Stimulated activated CD4-positive, alpha-beta T cell treated with anti-CD3 and anti-CD28 coated beads, Interleukin-15, amount 100 ng/mL, for 24 hours (primary cell): ENCODE measurements at regions not wholly inside any gene's neighbourhood (a gene's known extent, or its start where the extent isn't known, plus 50 kb on each side); places are given as distances from the start of the nearest gene placed in this dataset.
"Not testable (repeated sequence)": the region's sequence is repeated elsewhere in the genome, so short reads cannot be mapped to it uniquely, and the experiment has no call there.

Experiments
- DNase-seq: peaks from one replicate; pipeline ENCODE4 v3.0.0-alpha.2; 2020

DNA sequence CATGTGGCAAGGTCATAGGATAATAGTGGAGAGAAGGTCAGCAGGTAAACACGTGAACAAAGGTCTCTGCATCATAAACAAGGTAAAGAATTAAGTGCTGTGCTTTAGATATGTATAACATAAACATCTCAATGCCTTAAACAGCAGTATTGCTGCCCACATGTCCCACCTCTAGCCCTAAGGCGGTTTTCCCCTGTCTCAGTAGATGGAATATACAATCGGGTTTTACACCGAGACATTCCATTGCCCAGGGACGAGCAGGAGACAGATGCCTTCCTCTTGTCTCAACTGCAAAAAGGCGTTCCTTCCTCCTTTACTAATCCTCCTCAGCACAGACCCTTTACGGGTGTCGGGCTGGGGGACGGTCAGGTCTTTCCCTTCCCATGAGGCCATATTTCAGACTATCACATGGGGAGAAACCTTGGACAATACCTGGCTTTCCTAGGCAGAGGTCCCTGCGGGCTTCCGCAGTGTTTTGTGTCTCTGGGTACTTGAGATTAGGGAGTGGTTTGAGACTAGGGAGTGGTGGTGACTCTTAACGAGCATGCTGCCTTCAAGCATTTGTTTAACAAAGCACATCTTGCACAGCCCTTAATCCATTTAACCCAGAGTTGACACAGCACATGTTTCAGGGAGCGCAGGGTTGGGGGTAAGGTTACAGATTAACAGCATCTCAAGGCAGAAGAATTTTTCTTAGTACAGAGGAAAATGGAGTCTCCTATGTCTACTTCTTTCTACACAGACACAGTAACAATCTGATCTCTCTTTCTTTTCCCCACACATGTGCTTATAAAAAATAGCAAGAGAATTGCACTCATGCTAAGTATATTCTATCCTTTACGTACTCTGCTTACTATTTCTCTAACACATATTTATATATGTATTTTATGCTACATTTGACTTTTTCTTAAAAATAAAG lies 347.7 kb upstream of the TMEFF2 start:
- not testable (repeated sequence) for DNase-seq

DNA sequence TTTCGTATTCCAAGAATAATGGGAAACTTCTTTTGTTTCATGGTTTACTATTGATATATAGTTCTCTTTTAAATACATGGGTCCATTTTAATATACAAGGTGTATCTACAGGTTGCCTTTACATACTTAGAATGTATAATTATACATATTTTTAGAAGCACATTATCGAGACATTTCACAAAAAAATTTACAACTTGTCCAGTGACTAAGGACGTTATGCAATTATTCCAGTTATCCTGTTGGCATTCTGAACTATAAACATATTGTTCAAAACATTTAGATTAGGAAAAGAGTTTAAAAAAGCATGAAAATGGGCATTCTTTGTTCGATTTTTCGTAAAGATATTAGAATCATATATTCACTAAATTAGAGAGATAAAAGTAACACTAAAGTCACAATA lies 344.6 kb upstream of the TMEFF2 start:
- no peak for DNase-seq

DNA sequence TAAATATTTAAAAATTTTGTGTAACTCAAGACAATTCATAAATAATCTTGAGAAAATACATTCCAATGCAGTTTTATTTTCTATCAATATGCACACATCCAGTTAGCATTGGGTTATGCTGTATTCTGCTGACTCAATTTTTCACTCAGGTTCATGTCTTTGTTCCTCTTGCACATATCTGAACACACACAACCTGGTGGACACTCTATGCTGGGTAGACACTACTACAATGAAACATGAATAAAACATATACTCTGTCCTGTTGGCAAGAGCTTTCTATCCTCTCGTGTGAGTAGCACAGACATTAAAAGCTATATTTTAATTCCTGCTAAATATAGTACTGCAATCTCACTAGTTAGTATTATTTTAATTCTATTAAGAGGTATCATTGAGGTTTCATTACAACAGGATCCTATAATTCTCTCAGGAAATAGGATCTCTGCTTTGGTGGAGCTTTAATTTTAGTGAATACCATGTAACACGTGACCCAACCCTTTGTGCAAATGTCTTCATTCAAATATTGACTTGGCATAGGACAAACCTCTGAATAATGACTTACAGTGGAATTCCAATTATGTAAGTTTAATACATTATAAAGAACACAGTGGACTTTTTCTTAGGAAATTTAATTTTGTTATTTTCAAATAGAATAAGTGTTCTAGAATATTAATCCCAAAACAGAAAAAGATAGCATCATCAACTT lies 342.3 kb upstream of the TMEFF2 start:
- no peak for DNase-seq

DNA sequence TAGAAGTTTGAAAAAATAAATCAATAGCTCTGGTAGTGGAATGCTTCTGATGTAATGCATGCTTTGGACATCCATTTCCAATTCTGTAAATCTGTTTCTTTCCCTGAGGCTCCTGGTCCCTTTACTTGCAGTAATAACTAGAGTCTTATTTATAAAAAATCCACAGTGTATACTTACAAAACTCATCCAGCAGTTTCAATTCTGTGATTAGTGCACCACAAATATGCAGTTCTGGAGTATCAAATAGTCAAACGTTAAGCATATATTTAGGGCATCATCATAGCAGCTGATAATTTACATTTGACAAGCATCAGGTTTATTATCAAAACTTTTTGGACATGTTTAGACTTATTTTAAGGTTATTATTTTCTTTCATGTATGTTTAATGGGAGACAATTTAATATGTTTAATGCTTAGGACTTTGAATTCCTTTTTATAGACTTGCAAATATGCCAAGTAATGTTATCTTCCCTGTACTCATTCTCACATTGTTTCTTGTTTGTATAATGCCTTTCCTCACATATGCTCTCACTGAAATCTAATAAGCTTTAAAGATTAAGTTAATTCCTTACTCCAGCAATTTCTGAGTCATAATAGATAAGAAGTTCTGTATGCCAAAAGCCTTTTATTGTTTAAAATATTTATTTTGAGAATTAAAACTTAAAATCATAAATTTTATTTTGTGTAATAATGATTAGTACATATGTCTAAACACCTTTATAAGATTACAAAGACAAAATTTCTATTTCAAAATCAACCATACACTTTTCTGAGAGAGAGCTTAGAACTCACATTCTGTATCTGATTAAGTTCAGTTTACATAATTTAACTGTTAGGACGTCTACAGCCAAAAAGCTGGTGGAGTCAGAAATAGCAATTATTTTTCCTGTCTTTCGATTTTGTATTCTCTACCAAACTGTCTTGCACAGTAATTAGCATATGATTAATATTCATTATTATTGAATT lies 341.5 kb upstream of the TMEFF2 start:
- DNase-seq: no peak

DNA sequence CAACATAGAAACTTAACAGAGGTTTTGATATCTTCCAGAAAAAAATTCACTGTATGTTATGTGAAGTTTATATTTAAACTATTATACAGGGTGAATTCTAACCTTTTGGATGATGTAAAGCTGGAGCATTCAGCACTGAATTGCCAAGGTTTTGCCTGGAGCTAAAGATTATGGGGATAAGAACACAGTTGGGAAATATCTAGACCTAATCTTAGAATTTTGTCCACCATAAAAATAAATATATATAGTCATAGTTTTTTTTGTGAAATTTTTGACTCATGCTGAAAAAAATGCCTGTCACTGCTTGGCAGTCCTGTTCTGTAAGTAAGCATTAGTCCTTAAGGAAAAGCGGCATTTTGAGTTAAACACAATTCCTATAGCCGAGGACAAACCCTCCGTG lies 339.3 kb upstream of the TMEFF2 start:
- no peak for DNase-seq

DNA sequence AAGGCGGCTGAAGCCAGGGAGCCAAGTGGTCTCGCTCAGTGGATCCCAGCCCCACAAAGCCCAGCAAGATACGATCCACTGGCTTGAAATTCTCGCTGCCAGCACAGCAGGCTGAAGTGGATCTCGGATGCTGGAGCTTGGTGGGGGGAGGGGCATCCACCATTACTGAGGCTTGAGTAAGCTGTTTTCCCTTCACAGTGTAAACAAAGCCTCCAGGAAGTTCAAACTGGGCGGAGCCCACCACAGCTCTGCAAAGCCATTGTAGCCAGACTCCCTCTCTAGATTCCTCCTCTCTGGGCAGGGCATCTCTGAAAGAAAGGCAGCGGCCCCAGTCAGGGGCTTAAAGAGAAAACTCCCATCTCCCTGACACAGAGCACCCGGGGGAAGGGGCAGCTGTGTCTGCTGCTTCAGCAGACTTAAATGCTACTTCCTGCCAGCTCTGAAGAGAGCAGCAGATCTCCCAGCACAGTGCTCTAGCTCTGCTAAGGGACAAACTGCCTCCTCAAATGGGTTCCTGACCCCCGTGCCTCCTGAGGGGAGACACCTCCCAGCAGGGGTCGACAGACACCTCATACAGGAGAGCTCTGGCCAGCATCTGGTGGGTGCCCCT lies 330.0 kb upstream of the TMEFF2 start:
- DNase-seq: not testable (repeated sequence)

DNA sequence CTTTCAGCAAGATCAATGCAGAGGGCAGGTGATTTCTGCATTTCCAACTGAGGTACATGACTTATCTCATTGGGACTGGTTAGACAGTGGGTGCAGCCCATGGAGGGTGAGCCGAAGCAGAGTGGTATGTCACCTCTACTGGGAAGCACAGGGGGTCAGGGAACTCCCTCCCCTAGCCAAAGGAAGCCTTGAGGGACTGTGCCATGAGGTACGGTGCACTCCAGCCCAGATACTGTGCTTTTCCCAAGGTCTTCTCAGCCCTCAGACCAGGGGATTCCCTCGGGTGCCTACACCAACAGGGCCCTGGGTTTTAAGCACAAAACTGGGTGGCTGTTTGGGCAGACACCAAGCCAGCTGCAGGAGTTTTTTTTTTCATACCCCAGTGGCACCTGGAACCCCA lies 329.5 kb upstream of the TMEFF2 start:
- DNase-seq: not testable (repeated sequence)

DNA sequence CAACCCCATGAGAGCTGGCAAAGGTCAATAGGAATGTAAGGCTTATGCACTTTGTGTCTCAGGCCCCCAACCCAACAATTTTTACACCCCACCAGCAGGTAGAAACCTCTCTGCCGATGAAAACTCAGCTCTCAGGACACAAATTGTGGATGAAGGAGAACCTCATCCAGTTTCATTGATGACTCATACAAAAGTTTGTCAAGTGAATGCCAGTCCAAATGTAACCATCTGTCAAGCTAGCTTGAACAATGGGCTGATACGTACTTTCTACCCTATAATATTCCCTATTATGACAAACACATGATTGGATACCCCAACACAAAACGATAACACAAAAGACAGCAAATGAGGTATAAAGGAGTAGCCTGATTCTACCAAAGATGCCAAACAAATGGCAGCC lies 321.2 kb upstream of the TMEFF2 start:
- no peak for DNase-seq

DNA sequence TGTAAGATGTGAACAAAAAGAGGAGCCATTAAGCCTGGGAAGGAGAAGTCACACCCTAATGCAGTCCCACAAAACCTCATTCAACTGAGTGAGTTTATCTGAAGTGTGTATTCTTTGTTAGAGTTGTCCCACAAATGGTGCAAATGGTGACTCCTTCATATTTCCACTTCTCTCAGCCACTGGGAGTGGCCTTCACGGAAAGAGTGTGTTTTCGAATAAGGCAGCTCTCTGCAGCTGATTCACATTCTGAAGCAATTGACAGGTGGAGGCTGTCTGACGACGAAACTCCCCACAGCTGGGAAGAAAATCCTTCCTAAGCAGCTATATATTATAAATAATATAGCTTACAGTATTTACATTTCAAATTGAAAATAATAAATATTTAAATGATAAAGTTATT lies 318.8 kb upstream of the TMEFF2 start:
- no peak for DNase-seq

DNA sequence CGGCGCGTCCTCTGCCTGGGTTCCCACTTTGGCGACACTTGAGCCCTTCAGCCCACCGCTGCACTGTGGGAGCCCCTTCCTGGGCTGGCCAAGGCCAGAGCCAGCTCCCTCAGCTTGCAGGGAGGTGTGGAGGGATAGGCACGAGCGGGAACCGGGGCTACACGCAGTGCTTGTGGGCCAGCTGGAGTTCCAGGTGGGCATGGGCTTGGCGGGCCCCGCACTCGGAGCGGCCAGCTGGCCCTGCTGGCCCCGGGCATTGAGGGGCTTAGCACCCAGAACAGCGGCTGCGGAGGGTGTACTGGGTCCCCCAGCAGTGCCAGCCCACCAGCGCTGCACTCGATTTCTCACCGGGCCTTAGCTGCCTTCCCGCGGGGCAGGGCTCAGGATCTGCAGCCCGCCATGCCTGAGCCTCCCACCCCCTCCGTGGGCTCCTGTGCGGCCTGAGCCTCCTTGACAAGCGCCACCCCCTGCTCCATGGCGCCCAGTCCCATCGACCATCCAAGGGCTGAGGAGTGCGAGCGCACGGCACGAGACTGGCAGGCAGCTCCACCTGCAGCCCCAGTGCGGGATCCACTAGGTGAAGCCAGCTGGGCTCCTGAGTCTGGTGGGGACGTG lies 313.2 kb upstream of the TMEFF2 start:
- not testable (repeated sequence) for DNase-seq

DNA sequence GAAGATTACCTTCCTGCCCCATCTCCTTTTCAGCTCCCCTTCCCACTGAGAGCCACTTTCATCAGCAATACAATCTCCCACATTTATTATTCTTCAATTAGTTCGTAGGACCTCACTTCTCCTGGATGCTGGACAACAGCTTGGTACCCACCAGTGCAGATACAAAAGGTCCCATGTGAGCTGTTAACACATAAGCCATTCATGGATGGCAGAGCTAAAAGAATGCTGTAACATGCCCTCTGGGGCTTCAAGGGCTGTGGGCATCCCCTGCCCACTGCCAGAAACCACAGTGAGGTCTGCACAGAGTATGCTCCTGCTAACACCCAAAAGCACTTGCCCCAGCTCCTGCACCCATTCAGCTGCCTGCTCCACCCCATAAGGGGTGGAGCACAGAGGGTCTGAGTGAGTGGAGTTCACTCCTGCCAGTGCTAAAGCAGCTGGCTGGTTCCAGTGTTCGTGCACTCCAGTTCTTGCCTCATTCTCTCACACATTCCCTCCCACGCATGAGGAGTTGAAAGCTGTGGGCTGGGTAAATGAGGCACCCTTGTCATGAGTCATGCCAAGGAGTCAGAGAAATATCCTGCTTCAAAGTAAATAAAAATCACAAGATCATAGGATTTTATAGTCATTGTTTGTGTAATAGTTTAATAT lies 305.9 kb upstream of the TMEFF2 start:
- peak; percentile 27 for DNase-seq

DNA sequence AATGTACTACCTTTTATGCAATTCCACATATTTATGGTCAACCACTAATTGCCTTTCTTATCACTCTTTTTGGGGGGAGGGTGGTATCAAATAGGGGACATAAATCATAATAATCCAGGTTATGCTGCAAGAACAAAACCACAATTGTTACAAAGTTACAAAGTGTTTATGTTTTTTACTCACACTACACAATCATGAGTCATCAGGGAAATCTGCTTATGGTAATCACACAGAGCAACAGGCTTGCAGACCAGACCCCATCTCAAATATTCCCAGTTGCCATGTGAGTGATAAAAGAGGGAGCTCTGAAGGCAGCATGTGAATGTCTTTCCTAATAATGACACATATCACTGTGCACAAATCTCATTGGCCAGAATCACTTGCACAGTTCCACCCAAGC lies 304.7 kb upstream of the TMEFF2 start:
- no peak for DNase-seq

DNA sequence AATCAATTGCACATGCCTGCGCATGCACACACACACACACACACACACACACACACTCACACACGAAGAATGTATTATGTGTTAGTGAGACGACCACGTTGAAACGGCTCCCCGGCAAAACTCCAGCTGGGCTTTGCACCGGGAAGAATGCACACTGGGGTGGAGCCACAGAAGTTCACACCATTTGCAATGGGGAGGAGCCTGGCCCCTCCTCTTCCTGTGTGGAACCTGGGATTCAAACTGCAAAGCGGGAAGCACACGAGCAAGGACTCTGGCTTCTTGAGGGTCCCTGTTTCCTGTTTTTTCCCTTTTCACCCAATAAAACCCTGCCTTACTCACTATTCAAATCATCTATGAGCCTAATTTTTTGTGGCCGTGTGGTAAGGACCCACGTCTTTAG lies 304.0 kb upstream of the TMEFF2 start:
- DNase-seq: no peak

DNA sequence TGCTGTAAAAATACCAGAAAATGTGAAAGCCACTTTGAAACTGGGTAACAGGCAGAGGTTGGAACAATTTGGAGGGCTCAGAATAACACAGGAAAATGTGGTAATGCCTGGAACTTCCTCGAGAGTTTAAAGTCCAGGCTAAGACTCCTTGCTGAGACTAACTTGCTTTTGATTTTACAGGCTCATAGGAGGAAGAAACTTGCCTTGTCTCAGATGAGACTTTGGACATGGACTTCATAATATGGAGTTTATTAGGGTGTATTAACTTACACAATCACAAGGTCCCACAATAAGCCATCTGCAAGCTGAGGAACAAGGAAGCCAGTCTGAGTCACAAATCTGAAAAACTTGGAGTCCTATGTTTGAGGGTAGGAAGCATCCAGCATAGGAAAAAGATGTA lies 293.4 kb upstream of the TMEFF2 start:
- DNase-seq: not testable (repeated sequence)

DNA sequence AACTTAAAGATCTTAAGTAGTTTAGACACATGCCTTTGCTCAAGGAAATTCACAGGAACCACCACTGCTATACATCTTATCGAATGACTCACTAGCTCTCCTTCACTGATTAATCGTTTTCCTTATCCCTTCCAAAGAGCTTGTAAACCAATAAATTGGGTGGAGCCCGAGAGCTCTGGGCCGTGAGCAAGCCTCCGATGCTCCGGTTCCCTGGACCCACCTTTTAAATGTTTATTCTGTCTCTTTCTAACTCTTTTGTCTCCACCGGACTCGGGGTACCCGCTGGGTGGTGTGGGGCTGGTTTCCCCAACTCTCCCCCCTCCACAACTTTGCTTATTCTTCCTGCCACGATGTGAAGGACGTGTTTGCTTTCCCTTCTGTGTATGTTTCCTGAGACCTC lies 292.9 kb upstream of the TMEFF2 start:
- DNase-seq: no peak

DNA sequence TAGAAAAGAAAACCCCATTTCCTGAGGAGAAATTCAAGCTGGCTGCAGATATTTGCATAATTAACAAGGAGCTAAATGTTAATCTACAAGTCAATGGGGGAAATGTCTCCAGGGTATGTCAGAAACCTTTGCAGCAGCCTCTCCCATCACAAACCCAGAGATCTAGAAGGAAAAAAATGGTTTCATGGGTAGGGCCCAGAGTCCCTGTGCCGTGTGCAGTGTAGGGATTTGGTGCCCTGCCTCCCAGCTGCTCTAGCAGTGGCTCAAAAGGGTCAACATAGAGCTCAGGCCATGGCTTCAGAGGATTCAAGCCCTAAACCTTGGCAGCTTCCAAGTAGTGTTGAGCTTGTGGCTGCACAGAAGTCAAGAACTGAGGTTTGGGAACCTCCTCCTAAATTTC lies 290.2 kb upstream of the TMEFF2 start:
- no peak for DNase-seq

DNA sequence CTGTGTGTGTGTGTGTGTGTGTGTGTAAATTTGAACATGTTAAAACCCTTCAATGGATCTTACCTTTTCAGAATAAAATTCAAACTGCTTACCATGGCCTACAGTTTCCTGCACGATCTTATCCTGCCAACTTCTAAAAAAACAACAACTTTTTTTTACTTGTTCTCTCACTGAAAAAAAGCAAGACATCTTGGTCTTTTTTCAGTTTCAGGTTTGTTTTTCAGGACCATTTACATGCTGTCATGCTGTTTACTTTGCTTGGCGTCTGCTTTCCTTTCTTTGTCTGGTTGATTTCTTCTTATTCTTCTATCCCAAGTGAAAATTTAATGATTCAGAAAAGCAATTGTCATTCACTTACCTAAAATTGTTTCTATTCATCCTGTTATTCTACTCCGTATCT lies 286.3 kb upstream of the TMEFF2 start:
- DNase-seq: no peak

DNA sequence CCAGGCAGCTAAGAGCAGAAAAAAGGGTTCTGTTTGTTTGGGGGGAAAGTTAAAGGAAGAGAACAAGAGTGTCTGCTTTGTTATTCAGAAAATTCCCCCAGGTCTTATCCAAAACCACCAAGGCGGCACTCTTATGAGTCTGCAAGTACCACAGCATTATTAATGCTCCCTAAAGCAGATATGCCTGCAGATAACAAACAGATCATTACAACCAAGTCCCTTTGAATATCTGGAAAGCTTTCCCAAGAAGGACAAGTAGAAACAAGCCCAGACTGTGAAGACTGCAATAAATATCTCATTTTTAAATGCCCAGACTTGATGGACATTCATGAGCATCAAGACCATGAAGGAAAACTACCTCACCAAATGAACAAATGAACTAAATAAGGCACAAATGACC lies 278.6 kb upstream of the TMEFF2 start:
- DNase-seq: no peak

DNA sequence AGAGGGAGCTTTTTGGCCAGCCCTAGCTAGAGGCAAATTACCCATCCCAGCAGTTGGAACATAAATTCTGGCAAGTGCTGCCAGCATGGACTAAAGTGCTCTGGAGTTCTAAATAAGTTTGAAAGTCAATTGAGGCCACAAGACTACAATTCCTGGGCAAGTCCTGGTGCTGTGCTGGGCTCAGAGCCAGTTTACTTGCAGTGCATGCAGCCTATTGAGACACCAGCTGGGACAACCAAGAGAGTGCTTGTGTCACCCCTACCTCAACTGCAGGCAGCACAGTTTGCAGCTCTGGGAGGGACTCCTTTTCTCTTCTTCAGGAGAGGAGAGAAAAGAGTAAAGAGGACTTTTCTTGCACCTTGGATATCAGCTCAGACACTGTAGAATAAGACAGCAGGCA lies 277.2 kb upstream of the TMEFF2 start:
- no peak for DNase-seq

DNA sequence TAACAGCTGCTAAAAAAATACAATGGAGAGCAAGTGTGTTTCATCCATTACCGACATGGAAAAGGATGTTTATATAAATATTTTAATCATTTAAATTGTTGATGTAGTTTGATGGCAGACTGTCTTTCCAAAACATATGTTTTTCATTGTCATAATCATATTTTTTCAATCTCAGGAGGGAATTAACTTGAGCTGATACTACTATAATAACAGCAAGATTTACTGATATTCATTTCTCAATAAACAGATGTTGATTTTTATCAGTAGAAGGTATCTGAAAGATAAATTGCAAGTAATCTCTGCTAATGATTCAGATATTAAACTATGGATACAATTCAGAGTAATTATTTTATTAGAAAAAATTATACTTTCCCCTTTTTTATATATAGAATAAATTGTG lies 274.9 kb upstream of the TMEFF2 start:
- DNase-seq: no peak

DNA sequence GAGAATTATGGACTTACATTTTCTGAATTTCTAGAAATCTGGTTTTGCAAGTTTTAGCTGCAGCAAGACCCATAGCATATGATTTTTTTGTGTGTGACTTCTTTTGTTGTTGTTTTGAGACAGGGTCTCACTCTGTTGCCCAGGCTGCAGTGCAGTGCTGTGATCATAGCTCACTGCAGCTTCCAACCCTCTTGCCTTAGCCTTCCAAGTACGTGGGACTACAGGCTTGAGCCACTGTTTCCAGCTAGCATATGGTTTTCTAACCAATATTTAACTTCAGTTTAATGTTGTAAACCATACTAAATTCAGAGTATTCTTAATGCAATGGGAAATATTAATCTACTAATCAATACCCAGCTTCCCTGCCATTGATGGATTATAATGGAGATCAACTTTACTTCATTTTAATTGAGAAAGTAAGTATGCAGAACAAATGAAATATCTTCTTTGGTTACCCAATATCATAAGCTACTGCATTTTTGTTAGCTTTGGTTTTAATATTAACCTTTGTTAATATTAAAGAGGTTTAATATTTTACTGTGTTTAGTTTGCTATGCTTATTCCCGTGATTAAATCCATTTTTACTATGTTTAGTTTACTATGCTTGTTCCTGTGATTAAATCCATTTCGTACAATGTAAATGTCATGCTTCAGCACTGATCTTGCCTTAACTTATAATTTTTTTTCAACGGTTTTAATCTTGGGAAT lies 273.4 kb upstream of the TMEFF2 start:
- DNase-seq: no peak
